ENCODE measurements at regions not wholly inside any gene's neighbourhood (a gene's known extent, or its start where the extent isn't known, plus 50 kb on each side); places are given as distances from the start of the nearest gene placed in this dataset.

DNA sequence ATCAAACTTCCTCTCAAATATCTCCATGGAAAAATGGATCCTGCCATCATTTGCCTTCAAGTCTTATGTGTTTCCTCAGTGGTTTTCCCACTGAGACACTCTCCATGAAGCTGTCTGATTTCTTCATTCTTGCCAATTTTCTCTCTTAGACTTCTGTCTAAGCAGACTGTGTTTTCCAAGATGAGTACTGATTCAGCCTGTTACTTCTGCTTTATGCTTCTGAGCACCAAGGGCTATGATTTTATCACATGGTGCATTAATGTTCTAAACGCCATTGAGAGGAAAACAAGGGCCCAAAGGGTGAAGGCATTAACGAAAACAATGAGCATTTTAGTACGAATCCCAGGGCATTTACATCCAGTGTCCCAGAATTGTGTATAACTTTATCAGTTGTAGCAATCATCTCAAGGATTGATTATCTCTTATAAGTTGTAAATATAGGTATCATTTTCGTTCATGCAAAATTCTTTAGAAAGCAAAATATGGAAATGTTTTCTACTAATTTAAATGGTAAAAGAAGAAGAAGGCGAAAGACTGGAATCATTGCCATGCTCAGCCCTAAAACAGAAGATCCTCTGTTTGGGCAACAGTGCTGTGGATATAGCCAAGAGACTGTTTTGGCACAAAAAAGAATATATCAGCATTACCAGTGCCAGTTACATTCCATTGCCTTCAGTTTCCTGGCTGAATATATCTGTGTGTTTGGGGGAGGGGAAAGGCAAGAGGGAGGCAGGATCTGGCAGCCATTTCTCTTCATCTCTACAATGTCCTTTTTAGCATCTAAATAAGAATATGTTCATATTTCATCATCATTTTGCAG is 537.6 kb downstream of the ANXA1 start:
- TF ChIP-seq, protein P1, sequence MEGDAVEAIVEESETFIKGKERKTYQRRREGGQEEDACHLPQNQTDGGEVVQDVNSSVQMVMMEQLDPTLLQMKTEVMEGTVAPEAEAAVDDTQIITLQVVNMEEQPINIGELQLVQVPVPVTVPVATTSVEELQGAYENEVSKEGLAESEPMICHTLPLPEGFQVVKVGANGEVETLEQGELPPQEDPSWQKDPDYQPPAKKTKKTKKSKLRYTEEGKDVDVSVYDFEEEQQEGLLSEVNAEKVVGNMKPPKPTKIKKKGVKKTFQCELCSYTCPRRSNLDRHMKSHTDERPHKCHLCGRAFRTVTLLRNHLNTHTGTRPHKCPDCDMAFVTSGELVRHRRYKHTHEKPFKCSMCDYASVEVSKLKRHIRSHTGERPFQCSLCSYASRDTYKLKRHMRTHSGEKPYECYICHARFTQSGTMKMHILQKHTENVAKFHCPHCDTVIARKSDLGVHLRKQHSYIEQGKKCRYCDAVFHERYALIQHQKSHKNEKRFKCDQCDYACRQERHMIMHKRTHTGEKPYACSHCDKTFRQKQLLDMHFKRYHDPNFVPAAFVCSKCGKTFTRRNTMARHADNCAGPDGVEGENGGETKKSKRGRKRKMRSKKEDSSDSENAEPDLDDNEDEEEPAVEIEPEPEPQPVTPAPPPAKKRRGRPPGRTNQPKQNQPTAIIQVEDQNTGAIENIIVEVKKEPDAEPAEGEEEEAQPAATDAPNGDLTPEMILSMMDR (conservative IDR thresholded peaks at IDR 0.05; ENCODE audit: low read length) = no peak
- DNase-seq (ENCODE audit: low read depth) = no peak
- no peak overlapping the region for H3K4me3 ChIP-seq (ENCODE audit: low read length)

DNA sequence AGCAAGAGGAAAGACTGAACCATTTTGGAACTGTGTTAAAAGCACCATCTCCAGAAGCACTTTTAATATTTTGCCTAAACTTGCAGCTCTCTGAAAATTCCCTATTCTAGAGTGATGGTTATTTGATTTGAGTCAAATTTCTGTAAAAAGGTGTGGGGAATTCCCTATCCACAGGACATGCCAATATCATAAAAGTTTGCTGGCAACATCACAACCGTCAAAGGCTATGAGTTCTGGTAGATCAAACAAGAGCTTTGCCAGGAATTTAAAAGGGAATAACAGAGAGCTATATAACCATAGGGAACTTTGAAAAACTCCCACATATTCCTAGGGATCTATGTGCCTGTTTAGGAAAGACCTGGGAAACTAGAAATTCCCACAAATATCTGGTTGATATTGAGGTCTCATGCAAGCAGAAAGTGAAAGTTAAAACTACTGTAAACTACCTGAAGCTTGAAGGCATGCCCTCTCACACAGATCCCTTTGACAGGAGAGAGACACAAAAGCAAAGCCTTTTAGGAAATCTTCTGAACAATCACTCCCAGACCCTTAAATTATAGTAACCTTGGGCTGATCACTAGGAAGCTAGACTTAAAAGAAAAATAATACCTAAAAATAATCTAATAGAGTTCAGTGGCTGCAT is 549.9 kb downstream of the ANXA1 start:
- DNase-seq (ENCODE audit: low read depth) = no peak
- TF ChIP-seq, protein P1 (conservative IDR thresholded peaks at IDR 0.05; ENCODE audit: low read length) = no peak
- H3K4me3 ChIP-seq (ENCODE audit: low read length) = no peak overlapping the region

DNA sequence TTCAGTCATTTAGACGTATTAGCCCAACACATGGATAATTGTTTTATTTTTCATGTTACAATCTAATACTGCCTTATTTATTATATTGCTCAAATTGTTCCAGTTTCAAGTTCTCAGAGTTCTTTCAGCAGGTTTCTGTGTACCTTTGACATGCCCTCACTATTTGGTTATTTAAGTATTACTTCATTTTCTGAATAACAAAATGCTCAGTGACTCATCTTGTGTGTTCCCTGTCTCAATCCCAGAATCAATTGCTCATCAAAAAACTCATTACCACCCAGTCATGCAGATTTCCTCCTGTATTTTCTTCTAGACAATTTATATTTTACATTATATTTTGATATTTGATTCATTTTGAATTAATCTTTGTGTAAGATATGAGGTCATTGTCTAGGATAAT is 562.6 kb downstream of the ANXA1 start:
- TF ChIP-seq, protein P1 (conservative IDR thresholded peaks at IDR 0.05; ENCODE audit: low read length) = no peak
- H3K4me3 ChIP-seq (ENCODE audit: low read length) = no peak overlapping the region
- no peak for DNase-seq (ENCODE audit: low read depth)

DNA sequence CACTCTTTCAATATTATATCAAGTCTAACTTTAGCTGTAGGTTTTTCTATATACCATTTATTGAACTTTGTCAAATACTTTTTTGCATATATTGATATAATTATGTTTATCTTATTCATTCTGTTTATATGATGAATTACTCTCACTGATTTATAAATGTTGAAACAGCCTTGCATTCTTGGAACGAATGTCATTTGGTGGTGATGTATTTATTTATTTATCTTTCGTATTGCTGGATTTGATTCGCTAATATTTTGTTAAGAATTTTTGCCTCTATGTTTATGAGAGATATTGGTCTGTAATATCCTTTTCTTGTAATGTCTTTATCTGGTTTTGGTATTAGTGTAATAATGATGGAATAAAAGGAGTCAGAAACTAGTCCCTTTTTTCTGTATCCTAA is 563.9 kb downstream of the ANXA1 start:
- no peak for DNase-seq (ENCODE audit: low read depth)
- H3K4me3 ChIP-seq (ENCODE audit: low read length) = no peak overlapping the region
- TF ChIP-seq, protein P1 (conservative IDR thresholded peaks at IDR 0.05; ENCODE audit: low read length) = no peak

DNA sequence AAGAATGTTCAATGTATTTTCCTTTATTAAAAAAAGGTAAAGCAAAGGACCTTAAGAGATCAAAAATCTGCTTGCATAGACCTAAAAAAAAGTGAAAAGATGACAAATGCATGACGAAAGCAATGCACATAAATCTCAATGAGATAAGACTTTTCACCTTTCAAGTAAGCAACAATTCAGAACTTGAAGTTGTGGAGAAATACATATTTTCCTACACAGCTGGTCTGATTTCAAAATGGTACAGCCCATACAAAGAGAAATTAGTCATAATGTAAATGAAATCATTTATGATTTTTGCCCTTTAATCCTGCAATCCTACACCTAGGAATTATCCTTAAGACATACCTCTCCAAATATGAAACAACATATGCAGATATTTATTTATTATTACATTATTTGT is 568.0 kb downstream of the ANXA1 start:
- TF ChIP-seq, protein P1 (conservative IDR thresholded peaks at IDR 0.05; ENCODE audit: low read length) = no peak
- H3K4me3 ChIP-seq (ENCODE audit: low read length) = no peak overlapping the region
- no peak for DNase-seq (ENCODE audit: low read depth)

DNA sequence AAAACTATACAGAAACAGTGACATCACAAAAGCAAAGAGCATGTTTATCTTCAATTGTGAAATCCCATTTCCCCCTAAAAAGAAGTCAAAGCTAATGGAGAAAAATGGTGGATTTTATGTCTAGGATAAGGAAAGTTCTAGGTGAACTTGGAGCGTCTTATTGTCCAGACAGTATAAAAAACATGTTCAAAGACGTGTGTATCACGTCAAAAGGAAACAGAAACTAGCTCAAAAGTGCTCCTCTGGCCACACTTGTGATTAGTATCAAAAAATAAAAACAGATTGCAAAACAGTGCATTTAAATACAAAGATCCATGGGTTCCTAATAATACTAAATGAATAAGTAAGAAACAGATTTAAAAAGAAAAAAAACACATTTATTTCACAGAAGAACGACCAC is 568.9 kb downstream of the ANXA1 start:
- no peak overlapping the region for H3K4me3 ChIP-seq (ENCODE audit: low read length)
- DNase-seq (ENCODE audit: low read depth) = no peak
- TF ChIP-seq, protein P1 (conservative IDR thresholded peaks at IDR 0.05; ENCODE audit: low read length) = no peak

DNA sequence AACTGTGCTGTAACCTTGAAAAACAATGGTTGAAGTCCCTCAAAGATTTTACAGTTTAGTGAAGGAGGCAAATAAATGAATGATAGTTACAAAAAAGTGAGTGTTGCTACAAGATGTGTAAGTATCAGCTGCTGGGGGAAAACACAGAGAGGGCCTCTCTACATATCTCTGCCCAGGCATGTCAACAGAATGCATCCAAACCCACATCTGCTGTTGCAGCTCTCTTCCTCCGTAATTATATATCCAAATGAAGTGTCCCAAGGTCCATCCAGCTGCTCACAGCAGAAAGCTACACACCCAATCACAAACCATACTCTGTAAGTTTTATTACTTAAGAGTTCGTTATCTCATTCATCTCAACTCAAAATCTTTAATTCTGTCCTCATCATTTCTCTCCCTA is 584.6 kb downstream of the ANXA1 start:
- H3K4me3 ChIP-seq (ENCODE audit: low read length) = no peak overlapping the region
- DNase-seq (ENCODE audit: low read depth) = no peak
- TF ChIP-seq, protein P1 (conservative IDR thresholded peaks at IDR 0.05; ENCODE audit: low read length) = no peak
